IMR-90 (cell line): ENCODE measurements at regions not wholly inside any gene's neighbourhood (a gene's known extent, or its start where the extent isn't known, plus 50 kb on each side); places are given as distances from the start of the nearest gene placed in this dataset.

ENCODE experiments used
- ATAC-seq: fragments of 200-7000 bp; cut with Tn5 transposase; 2 replicates; pipeline ENCODE4 v1.9.1; 2020; ENCODE audit warnings: low read depth, mild to moderate bottlenecking, moderate library complexity
- BruUV-seq: library from RNA; stranded (reverse); fragments of 400-500 nt; replicated peaks from 2 replicates; lab custom pipeline; 2021; lab: Mats Ljungman, UMichigan
- CTCF ChIA-PET: fragments of 300-600 bp; formaldehyde crosslinking; extraction: SDS; loops from one replicate; lab custom pipeline; 2021; ENCODE audit warnings: antibody characterized with exemption; lab: Yijun Ruan, JAX
- POLR2A ChIA-PET: fragments of 300-600 bp; sonication (Branson Sonifier 250); formaldehyde crosslinking; loops from one replicate; lab custom pipeline; 2022; ENCODE audit warnings: antibody characterized with exemption; ENCODE audit not compliant: unreplicated experiment; lab: Charles Lee
- DNase-seq: peaks from one replicate; pipeline ENCODE4 v3.0.0; 2013
- H2AFZ ChIP-seq: replicated peaks from 2 replicates; pipeline ENCODE3; 2013; ENCODE audit warnings: low read length, mild to moderate bottlenecking; ENCODE audit not compliant: poor library complexity
- H2AK5ac ChIP-seq: 2 replicates; pipeline ENCODE4 v1.6.1; 2013; ENCODE audit warnings: low read depth, low read length, inconsistent platforms
- H2AK9ac ChIP-seq: replicated peaks from 2 replicates; pipeline ENCODE3; 2013; ENCODE audit warnings: mild to moderate bottlenecking, low read depth, low read length, moderate library complexity; ENCODE audit not compliant: poor library complexity
- H2BK120ac ChIP-seq: 2 replicates; pipeline ENCODE4 v1.6.1; 2013; ENCODE audit warnings: low read depth, low read length, inconsistent platforms
- H2BK15ac ChIP-seq: 3 replicates; pipeline ENCODE4 v1.6.1; 2013; ENCODE audit warnings: low read depth, low read length, inconsistent platforms
- H2BK20ac ChIP-seq: 2 replicates; pipeline ENCODE4 v1.6.1; 2013; ENCODE audit warnings: low read depth, mild to moderate bottlenecking, inconsistent platforms, low read length, moderate library complexity
- H2BK5ac ChIP-seq: 2 replicates; pipeline ENCODE4 v1.6.1; 2013; ENCODE audit warnings: mild to moderate bottlenecking, low read depth, low read length, inconsistent platforms; ENCODE audit not compliant: poor library complexity, severe bottlenecking
- H3K14ac ChIP-seq: replicated peaks from 2 replicates; pipeline ENCODE4 v1.6.1; 2013; ENCODE audit warnings: low read depth, low read length, inconsistent platforms
- H3K18ac ChIP-seq: 2 replicates; pipeline ENCODE4 v1.6.1; 2013; ENCODE audit warnings: low read depth, low read length, control low read depth
- H3K23ac ChIP-seq: 2 replicates; pipeline ENCODE4 v1.6.1; 2013; ENCODE audit warnings: low read depth, low read length, inconsistent platforms
- H3K27ac ChIP-seq: 2 replicates; pipeline ENCODE4 v1.5.1; 2013; ENCODE audit warnings: mild to moderate bottlenecking, control low read depth, low read length; ENCODE audit not compliant: insufficient read depth
- H3K27me3 ChIP-seq: 2 replicates; pipeline ENCODE4 v1.6.1; 2013; ENCODE audit warnings: low read length; ENCODE audit not compliant: control insufficient read depth, insufficient read depth
- H3K36me3 ChIP-seq: 2 replicates; pipeline ENCODE4 v1.6.1; 2013; ENCODE audit warnings: low read length, mixed read lengths; ENCODE audit not compliant: control insufficient read depth, insufficient read depth
- H3K4ac ChIP-seq: 2 replicates; pipeline ENCODE4 v1.6.1; 2013; ENCODE audit warnings: low read depth, low read length, inconsistent platforms
- H3K4me1 ChIP-seq: 2 replicates; pipeline ENCODE4 v1.6.1; 2013; ENCODE audit warnings: low read length, mixed read lengths; ENCODE audit not compliant: control insufficient read depth, insufficient read depth
- H3K4me2 ChIP-seq: 2 replicates; pipeline ENCODE4 v1.6.1; 2013; ENCODE audit warnings: low read depth, mild to moderate bottlenecking, control low read depth, low read length, moderate library complexity
- H3K4me3 ChIP-seq: 2 replicates; pipeline ENCODE4 v1.5.1; 2013; ENCODE audit warnings: low read depth, mild to moderate bottlenecking, control low read depth, low read length, moderate library complexity; ENCODE audit not compliant: insufficient read depth
- H3K56ac ChIP-seq: 2 replicates; pipeline ENCODE4 v1.6.1; 2013; ENCODE audit warnings: low read length, inconsistent platforms; ENCODE audit not compliant: insufficient read depth; ENCODE audit errors: extremely low read depth
- H3K79me1 ChIP-seq, 2 experiments: 2 replicates each; pipeline ENCODE4 v1.6.1; 2013; ENCODE audit warnings: low read length in 2 of 2, inconsistent platforms in 1 of 2, low read depth in 1 of 2
- H3K9ac ChIP-seq: 2 replicates; pipeline ENCODE4 v1.6.1; 2013; ENCODE audit warnings: low read depth, low read length, control low read depth
- H3K9me1 ChIP-seq: 2 replicates; pipeline ENCODE4 v1.6.1; 2013; ENCODE audit warnings: low read length, inconsistent platforms; ENCODE audit not compliant: insufficient read depth
- H3K9me3 ChIP-seq: 2 replicates; pipeline ENCODE4 v1.6.1; 2013; ENCODE audit warnings: low read length; ENCODE audit not compliant: control insufficient read depth, insufficient read depth
- H4K20me1 ChIP-seq: 2 replicates; pipeline ENCODE4 v1.6.1; 2013; ENCODE audit warnings: low read length, inconsistent platforms; ENCODE audit not compliant: insufficient read depth
- H4K5ac ChIP-seq: 2 replicates; pipeline ENCODE4 v1.6.1; 2013; ENCODE audit warnings: mild to moderate bottlenecking, low read depth, low read length, control low read depth
- H4K8ac ChIP-seq, 2 experiments: 2 replicates each; pipeline ENCODE4 v1.6.1; 2013; ENCODE audit warnings: low read depth in 2 of 2, low read length in 2 of 2, control low read depth in 1 of 2, inconsistent platforms in 1 of 2
- H4K91ac ChIP-seq: 2 replicates; pipeline ENCODE4 v1.6.1; 2013; ENCODE audit warnings: low read depth, low read length, inconsistent platforms; ENCODE audit not compliant: insufficient read depth
- CEBPB ChIP-seq: IDR thresholded peaks from 2 replicates; pipeline ENCODE4 v1.6.1; 2012; ENCODE audit warnings: low read depth, low read length, improper control_type of control experiment
- CHD1 ChIP-seq: IDR thresholded peaks from 2 replicates; pipeline ENCODE4 v1.6.1; 2012; ENCODE audit warnings: low read depth, low read length, improper control_type of control experiment
- CTCF ChIP-seq: conservative IDR thresholded peaks from 2 replicates; pipeline ENCODE4 v1.5.1; 2012; ENCODE audit warnings: mild to moderate bottlenecking, low read depth, low read length, improper control_type of control experiment
- ELK1 ChIP-seq: fragments of 150-350 bp; IDR thresholded peaks from 2 replicates; pipeline ENCODE4 v1.6.1; 2016; ENCODE audit warnings: low read depth, mild to moderate bottlenecking, low read length, moderate library complexity, borderline replicate concordance
- FOS ChIP-seq: fragments of 150-350 bp; IDR thresholded peaks from 2 replicates; pipeline ENCODE4 v1.6.1; 2016; ENCODE audit warnings: low read depth, low read length
- MAZ ChIP-seq: IDR thresholded peaks from 2 replicates; pipeline ENCODE4 v1.6.1; 2012; ENCODE audit warnings: low read depth, mild to moderate bottlenecking, low read length, improper control_type of control experiment, moderate library complexity, borderline replicate concordance
- NFE2L2 ChIP-seq: fragments of 150-350 bp; IDR thresholded peaks from 2 replicates; pipeline ENCODE4 v1.6.1; 2016; ENCODE audit warnings: low read depth, mild to moderate bottlenecking, low read length
- WGBS, 2 experiments: methylation state at CpG; one replicate each; pipeline versions ENCODE4 v1.1.5 to v1.1.7; 2013; ENCODE audit warnings: missing lambda C conversion rate in 2 of 2; ENCODE audit not compliant: insufficient read length in 1 of 2; ENCODE audit errors: extremely low coverage in 2 of 2; 5-methylcytosine and 5-hydroxymethylcytosine counted together
- dilution Hi-C: fragments of 300-500 bp; cut with HindIII; formaldehyde crosslinking; loops from one replicate; pipeline ENCODE4 v1.14.3; 2018; ENCODE audit warnings: low sequenced_read_pairs; ENCODE audit not compliant: unreplicated experiment
- in situ Hi-C: fragments of 300-500 bp; cut with MboI; formaldehyde crosslinking; loops from 3 replicates; pipeline ENCODE4 v1.14.3; 2019; ENCODE audit warnings: low sequenced_read_pairs, inconsistent platforms, mixed read lengths
- intact Hi-C: fragments of 100-400 bp; cut with micrococcal nuclease; formaldehyde crosslinking; loops from 2 replicates; pipeline ENCODE4 v1.10.0; 2022

- Histone ChIP-seq H3K4me1 (peaks cover 16% of the 10 kb centered on the region), H3K23ac (no peak overlapping the region), H4K8ac (no peak overlapping the region), H3K56ac (no peak overlapping the region), H3K14ac (no peak overlapping the region), H3K4me2 (no peak overlapping the region), H2AFZ (no peak overlapping the region), H3K18ac (peak overlapping the region; percentile 62; the same call in 1 of the 2 replicates), H3K36me3 (no peaks in the 10 kb centered on the region), H2BK15ac (peak overlapping the region; percentile 50; the same call in 2 of the 3 replicates), H2BK120ac (peak overlapping the region; percentile 10; the same call in 1 of the 2 replicates), H3K9me3 (no peaks in the 10 kb centered on the region), H3K79me1 (peaks cover 9 to 20% of the 10 kb centered on the region in 2 experiments; a peak in 3 of 4 replicates), H3K4ac (peak overlapping the region; percentile 7; the same call in 1 of the 2 replicates), H3K27me3 (no peaks in the 10 kb centered on the region), H3K9ac (no peak overlapping the region), H2BK5ac (no peak overlapping the region), H3K4me3 (no peak overlapping the region), H2BK20ac (peak overlapping the region; percentile 73; the same call in 1 of the 2 replicates), H3K9me1 (peaks cover 8% of the 10 kb centered on the region), H3K27ac (no peak overlapping the region), H2AK9ac (no peak overlapping the region), H4K20me1 (no peaks in the 10 kb centered on the region), H2AK5ac (peak overlapping the region; percentile 6; the same call in 1 of the 2 replicates), H4K91ac (peak overlapping the region; percentile 49; the same call in 1 of the 2 replicates), H4K5ac (no peak overlapping the region)
- dilution Hi-C loops = no loop called here
- no TSS peak for BruUV-seq
- ChIA-PET POLR2A (interaction anchor here (0.7 kb wide), 1 partner anchor 291 kb away, joined by 5 read pairs; no protein-coding TSS in a partner anchor), CTCF (interaction anchor here (0.9 kb wide), 1 partner anchor 154 kb away, joined by 3 read pairs; no protein-coding TSS in a partner anchor)
- ATAC-seq = no peak
- TF ChIP-seq FOS (no peak), CHD1 (no peak), CTCF (no peak), CEBPB (no peak), ELK1 (no peak), NFE2L2 (no peak), MAZ (no peak)
- intact Hi-C loops = loop anchor here (5.0 kb wide), 2 partner anchors 191 to 311 kb away; no protein-coding TSS in a partner anchor
- no CpG with 5 or more reads among the region's 4 CpGs for WGBS, 2 experiments
- DNase-seq = no peak
- in situ Hi-C loops = loop anchor here (25.0 kb wide), 1 partner anchor 301 kb away; the partner anchor contains the start of gene STXBP5
Measured at GRCh38 chr6:146911635-146912215, 292.5 kb upstream of the STXBP5 start.
